22Rv1 (cell line): ENCODE measurements at regions not wholly inside any gene's neighbourhood (a gene's known extent, or its start where the extent isn't known, plus 50 kb on each side); places are given as distances from the start of the nearest gene placed in this dataset.

Source experiments
- H3K27ac ChIP-seq: fragments of 450-650 bp; 2 replicates; pipeline ENCODE4 v1.5.1; 2017
- ZFX ChIP-seq: fragments of 450-650 bp; IDR thresholded peaks from 2 replicates; pipeline ENCODE4 v1.6.1; 2017; ENCODE audit warnings: antibody characterized with exemption, borderline replicate concordance
- TF ChIP-seq, protein P1 (sequence below): fragments of 450-650 bp; IDR thresholded peaks from 2 replicates; pipeline ENCODE4 v1.5.1; 2017; ENCODE audit warnings: mild to moderate bottlenecking

DNA sequence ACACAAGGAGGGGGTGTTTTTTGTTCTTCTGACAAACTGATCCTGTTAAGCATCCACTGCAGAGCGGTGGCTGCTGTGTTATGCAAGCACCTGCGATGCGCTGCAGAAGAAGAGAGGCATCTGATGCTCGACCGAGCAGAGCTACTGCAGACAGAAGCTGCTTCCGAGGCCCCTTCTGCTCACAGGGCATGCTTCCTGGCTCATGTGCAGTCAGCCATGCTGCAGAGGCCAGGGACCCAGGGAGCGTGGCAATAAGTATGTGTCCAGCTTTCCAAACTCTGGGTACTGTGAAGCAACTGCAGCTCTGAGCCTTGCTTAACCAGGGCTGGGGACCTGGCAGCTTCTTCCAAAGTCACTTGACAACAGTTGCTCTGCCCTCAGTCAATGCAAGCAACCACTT lies 448.6 kb upstream of the RBFOX1 start:
- no peak for TF ChIP-seq ZFX
- TF ChIP-seq, protein P1, sequence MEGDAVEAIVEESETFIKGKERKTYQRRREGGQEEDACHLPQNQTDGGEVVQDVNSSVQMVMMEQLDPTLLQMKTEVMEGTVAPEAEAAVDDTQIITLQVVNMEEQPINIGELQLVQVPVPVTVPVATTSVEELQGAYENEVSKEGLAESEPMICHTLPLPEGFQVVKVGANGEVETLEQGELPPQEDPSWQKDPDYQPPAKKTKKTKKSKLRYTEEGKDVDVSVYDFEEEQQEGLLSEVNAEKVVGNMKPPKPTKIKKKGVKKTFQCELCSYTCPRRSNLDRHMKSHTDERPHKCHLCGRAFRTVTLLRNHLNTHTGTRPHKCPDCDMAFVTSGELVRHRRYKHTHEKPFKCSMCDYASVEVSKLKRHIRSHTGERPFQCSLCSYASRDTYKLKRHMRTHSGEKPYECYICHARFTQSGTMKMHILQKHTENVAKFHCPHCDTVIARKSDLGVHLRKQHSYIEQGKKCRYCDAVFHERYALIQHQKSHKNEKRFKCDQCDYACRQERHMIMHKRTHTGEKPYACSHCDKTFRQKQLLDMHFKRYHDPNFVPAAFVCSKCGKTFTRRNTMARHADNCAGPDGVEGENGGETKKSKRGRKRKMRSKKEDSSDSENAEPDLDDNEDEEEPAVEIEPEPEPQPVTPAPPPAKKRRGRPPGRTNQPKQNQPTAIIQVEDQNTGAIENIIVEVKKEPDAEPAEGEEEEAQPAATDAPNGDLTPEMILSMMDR = no peak
- H3K27ac ChIP-seq = no peak overlapping the region

DNA sequence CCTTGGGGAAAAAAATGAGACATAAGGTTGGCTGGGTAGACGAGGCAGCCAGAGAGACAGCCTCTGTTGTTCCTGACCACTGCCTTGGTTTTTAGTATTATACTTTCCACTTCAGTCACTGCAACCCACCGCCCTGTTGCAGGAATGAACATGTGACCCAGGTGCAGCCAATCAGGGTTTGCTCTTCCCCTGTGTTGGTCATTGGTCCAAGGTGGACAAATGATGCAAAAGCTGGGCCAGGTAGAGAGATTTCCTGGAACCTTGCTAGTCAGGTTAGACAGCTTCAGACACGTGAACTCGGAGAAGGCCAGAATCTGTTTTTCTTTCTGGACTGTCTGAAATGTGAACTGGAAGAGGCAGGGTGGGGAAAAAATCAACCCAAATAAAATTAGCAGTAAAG lies 452.4 kb upstream of the RBFOX1 start:
- TF ChIP-seq ZFX = no peak
- TF ChIP-seq, protein P1 = no peak
- H3K27ac ChIP-seq = no peak overlapping the region

DNA sequence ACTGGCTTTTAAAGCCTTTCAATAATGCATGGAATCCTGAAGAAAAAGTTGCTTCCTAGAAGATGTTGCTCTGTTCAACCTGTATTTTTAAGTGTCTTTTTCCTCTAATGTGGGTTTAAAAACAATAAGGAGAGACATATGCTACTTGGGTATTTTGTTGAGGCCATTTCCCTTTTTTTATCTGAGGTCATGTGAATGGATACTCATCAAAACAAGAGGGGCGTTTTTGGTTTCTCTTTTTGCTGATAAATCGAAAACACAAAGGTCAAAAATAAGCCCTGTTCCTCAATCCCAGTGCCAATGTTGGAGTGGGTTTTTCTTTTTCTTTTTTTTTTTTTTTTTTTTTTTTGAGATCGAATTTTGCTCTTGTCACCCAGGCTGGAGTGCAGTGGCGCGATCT lies 468.0 kb upstream of the RBFOX1 start:
- no peak for TF ChIP-seq ZFX
- TF ChIP-seq, protein P1 = no peak
- H3K27ac ChIP-seq = no peak overlapping the region

DNA sequence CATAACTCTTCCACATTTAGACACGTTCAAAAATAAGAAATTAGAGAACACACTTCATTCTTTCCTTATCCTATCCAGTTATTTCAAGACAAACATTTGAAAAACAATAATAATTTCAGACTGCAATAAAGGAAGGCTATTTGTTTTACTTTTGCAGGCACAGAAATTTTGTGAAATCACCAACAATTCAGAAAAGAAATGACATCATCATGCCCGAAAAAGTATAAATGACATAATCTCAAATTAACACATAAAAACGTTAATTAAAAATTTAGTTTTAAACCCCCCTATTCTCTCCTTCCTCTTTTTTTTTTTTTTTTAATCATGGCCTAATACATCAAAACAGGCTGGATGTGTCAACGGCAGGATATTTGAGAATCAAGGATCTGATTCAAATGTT lies 468.4 kb upstream of the RBFOX1 start:
- no peak for TF ChIP-seq ZFX
- TF ChIP-seq, protein P1 = no peak
- H3K27ac ChIP-seq = no peak overlapping the region

DNA sequence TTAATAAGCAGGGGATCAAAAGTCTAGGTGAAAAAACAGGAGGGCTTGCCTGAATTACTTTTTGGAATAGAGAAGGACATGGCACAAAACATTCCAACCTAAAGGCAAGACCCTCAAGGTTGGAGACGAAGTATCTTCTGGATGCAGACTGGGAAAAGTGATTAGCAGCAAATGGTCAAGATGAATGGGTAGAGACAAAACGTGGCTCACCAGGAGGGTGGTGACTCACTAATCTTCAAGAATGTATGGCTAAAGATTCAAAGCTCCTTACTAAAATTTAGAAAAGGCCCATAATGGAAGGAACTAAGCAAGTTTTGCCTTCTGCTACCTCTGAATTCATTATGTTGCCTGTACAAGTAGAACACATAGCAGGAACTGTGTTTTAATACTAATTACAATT lies 469.5 kb upstream of the RBFOX1 start:
- H3K27ac ChIP-seq = no peak overlapping the region
- no peak for TF ChIP-seq ZFX
- TF ChIP-seq, protein P1 = no peak

DNA sequence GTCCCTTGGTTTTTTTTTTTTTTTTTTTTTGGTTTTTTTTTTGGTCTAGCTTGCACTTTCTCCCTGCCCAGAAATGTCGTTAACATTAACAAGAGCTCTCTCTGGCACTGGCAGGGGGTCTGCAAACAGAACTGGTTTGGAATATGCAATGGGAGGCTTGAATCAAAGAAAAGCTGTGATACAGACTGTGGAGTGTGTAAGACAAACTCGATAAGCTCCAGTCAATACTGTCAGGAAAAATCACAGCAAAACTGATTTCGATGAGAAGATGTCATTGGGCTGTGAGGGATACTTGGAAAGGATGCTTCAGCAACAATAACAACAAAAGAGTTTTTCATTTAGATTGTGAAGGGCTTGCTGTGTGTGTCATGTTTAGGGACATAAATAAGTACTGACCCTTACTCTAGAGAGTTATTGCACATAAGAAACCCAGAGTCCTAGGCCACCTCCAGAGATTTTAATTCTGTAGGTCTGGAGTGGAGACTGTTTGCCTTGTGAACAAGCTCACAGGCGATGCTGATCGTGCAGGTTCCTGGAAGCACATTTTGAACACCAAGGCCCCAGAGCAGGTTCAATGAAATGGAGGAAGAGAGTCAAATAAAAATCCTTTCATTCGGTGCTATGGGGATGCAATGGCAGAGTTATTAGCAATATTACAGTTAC lies 470.7 kb upstream of the RBFOX1 start:
- H3K27ac ChIP-seq = no peak overlapping the region
- TF ChIP-seq, protein P1 = no peak
- no peak for TF ChIP-seq ZFX

DNA sequence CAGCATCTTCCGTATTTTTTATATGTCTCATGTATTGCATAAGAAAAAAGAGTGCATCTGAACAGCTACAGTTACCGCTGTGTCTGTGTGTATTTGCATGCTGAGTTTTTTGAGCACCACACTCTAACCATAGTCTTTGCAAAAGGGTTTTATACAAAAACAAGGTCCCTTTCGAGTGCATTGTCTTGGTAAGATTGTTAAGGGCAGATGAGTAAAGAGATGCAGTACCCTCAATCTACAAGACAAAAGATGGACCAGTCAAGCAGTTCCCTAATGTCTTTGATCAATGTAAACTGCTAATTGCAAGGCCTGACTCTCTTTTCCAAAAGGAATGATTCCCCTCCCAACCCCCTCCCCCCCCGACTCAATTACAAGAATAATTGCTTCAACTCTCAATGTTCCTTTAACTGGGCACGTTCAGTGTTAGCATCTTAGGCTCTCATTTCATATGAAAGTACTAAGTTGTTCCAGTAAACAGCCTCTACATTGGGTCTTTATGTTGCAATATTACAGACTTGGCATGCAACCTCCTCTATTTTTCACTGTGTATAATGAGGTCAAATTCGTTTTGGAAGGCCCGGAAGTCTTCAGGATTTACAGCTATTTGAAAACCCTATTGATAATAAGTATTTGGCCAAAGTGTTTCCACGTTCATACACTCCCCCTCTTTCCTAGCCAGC lies 471.4 kb upstream of the RBFOX1 start:
- no peak overlapping the region for H3K27ac ChIP-seq
- no peak for TF ChIP-seq ZFX
- TF ChIP-seq, protein P1 = no peak
